ENCODE measurements at regions not wholly inside any gene's neighbourhood (a gene's known extent, or its start where the extent isn't known, plus 50 kb on each side); places are given as distances from the start of the nearest gene placed in this dataset.

GRCh38 chr1:232486454-232487207 lies 143.3 kb downstream of the SIPA1L2 start:
- no peak for DNase-seq
- intact Hi-C loops (cut with DNase I) = no loop called here

- DNase-seq = no peak
- intact Hi-C loops (cut with DNase I) = no loop called here
Observed at GRCh38 chr1:232486006-232486405, 143.9 kb downstream of the SIPA1L2 start.

- intact Hi-C loops (cut with DNase I) = no loop called here
- no peak for DNase-seq
Observed at GRCh38 chr1:232484856-232485255, 145.1 kb downstream of the SIPA1L2 start.

DNA sequence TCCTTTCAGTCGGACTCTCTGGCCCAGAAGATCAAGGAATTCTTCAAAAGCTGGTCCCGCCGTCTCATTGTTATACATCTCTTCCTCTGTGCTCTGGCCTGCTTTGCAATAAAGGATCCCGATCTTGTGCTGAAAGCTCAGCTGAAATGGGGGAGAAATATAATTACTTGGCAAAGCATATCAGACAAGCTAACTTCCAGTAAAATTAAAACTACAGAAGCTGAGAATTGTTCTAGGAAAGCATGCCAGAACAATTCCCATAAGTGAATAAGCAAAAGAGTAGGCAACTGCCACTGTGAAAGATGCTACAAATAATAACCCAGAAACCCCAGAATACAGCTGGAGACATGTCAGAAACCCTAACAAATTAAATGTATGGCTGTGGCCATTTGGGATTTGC lies 146.1 kb downstream of the SIPA1L2 start:
- intact Hi-C loops (cut with DNase I) = no loop called here
- DNase-seq = no peak

DNA sequence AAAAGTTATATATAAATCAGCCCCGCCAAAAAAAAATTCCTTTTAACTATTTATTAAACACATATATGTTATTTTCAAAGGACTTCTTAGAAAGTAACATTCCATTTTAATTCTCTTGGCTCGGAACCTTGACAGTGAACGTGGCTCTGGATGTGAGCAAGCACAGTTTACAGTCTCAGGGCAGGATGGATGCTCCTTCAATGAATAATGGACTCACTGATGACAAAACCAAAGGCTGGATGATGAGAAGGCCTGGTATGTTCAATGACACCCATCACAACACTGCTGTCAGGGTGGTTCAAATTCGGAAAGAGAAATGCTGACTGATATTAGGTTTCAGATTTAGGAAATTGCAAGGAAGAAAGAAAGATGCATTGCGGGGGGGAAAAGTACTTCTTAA lies 148.8 kb downstream of the SIPA1L2 start:
- intact Hi-C loops (cut with DNase I) = no loop called here
- DNase-seq = no peak

GRCh38 chr1:232477728-232478127 lies 152.2 kb downstream of the SIPA1L2 start:
- DNase-seq = no peak
- intact Hi-C loops (cut with DNase I) = loop anchor here (1.0 kb wide), 1 partner anchor 43 kb away; no protein-coding TSS in a partner anchor

DNA sequence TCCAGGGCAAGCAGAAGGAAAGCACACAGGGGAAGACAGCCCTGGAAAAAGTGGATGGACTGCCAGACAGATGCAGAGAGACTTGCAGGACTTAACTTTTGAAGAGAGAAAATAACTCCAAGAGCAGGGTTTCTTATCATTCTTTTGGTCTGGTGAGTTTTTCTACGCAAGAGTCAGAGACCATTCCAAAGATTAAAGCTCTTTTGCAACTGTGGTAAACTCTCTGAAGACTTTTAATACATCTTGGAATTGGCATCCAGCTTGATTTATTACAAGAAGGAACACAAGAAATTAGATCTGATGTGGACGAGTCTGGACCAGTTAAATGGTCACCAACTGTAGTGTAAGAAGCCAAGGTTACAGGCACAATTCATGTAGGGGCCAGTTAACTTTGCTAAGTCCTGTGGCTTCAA lies 153.4 kb downstream of the SIPA1L2 start:
- no peak for DNase-seq
- intact Hi-C loops (cut with DNase I) = no loop called here

GRCh38 chr1:232474826-232475225 lies 155.1 kb downstream of the SIPA1L2 start:
- intact Hi-C loops (cut with DNase I) = no loop called here
- no peak for DNase-seq

- intact Hi-C loops (cut with DNase I) = no loop called here
- DNase-seq = no peak
Observed at GRCh38 chr1:232473900-232474299, 156.0 kb downstream of the SIPA1L2 start.

DNA sequence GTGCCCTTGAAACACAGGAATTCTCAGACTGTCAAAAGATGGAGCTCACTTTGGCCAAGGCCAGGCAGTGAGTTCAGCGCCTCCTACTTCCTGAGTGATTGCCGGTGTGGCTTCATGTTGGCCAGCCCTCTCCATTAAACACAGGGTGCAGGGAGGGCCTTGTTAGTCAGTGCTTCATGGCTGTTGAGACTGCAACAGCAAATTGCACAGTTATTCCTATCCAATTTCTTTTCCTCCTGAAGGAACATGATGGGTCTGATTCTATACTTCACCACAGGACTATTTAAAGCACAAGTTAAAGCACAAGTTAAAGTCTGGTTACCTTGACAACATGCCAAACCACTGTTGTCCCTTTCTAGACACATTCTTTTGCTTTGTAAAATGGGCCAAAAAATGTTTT lies 156.6 kb downstream of the SIPA1L2 start:
- no peak for DNase-seq
- intact Hi-C loops (cut with DNase I) = no loop called here

DNA sequence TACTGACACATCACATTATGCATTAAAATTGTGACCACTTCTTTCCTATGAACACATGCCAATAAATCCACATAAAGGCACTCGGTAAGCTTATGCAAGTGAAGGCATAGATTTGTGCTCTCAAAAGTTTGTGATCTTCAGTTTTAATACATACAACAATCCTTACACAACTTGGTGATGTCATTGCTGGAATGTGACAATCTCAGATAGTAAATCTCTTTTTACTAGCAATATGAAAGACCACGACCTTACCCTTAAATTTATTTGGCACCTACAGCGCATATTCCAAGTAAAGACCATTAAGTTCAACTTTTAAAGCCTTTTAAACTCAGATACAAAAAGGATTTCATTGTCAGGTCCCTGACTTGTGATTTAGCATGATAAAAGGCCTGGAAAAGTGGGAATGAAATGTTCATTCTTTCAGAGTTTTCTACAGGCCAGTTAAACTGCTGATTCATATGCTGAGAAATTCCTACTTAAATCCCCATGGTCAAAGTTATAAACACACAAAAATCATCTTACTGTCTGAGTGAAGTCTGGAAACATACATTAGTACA lies 157.4 kb downstream of the SIPA1L2 start:
- intact Hi-C loops (cut with DNase I) = no loop called here
- no peak for DNase-seq

DNA sequence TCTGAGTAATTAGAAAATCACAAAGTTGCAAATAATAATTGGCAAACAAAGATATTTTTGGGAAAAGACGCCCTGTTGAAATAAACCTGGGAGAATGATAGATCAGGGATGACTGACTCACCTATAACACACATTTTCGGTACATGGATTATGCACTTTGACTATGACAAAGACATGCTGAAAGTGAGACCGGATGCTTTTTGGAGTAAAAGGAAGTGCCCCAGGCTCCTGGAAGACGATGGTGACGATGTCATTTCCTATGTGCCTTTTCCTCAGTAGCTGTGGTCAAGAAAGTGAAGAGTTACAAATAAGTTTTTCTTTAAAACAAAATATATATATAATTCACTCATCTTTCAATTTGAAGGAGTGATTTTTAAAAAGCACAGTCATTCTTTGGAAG lies 158.7 kb downstream of the SIPA1L2 start:
- no peak for DNase-seq
- intact Hi-C loops (cut with DNase I) = no loop called here

- no peak for DNase-seq
- intact Hi-C loops (cut with DNase I) = no loop called here
Observed at GRCh38 chr1:232470711-232471110, 159.2 kb downstream of the SIPA1L2 start.

- no peak for DNase-seq
- intact Hi-C loops (cut with DNase I) = no loop called here
Observed at GRCh38 chr1:232468249-232468648, 161.7 kb downstream of the SIPA1L2 start.

DNA sequence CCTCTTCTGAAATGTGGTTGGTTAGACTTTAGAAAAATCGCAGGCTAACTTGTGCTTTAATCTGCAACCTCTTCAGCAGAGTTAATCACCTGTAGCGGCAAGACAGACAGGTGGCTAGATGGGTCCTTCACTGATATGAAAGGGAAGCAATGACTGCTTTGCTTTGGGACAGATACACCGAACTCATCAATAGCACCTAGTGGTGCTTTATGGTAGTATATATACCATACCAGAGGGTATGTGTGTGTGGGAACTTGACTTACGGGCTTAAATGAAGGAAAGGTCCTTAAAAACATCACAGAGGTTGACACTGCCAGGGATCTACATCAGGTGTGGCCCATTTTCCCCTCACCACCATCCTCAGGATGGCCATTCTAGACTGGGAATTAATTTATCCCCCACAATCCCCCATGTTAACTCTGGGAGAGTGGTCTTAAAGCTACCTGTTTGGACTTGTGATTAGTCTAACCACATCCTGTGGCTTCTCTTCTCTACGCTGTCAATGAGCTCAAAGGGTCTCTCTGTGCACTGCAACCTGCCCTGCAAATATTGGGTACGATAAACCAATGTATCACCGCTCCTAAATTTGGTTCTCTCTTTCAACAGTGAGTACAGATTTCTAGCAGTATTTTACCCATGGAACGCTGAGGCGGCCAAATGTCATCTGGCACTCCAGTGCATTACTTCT lies 162.7 kb downstream of the SIPA1L2 start:
- intact Hi-C loops (cut with DNase I) = no loop called here
- DNase-seq = no peak

- intact Hi-C loops (cut with DNase I) = no loop called here
- DNase-seq = no peak
Observed at GRCh38 chr1:232464325-232464724, 165.6 kb downstream of the SIPA1L2 start.

DNA sequence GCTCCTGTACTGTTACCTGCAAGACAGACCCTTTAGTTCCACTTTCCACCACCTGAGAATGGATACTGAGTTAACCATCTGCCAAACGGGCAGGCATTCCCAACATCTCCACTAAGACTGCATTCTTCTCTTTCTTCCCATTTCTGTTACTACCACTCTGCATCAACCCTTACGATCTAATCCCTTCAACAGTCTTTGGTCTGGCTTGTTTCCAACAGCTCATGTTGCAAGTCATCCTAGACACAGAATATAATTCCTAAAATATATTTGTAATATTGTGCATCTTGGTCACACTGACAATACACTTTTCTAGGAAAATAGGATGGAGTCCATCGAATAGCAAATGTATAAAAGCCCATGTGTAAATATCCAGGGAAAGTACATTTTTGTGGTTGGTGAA lies 166.7 kb downstream of the SIPA1L2 start:
- no peak for DNase-seq
- intact Hi-C loops (cut with DNase I) = no loop called here

GRCh38 chr1:232462213-232462612 lies 167.7 kb downstream of the SIPA1L2 start:
- DNase-seq = no peak
- intact Hi-C loops (cut with DNase I) = no loop called here

GRCh38 chr1:232459826-232460225 lies 170.1 kb downstream of the SIPA1L2 start:
- no peak for DNase-seq
- intact Hi-C loops (cut with DNase I) = no loop called here

DNA sequence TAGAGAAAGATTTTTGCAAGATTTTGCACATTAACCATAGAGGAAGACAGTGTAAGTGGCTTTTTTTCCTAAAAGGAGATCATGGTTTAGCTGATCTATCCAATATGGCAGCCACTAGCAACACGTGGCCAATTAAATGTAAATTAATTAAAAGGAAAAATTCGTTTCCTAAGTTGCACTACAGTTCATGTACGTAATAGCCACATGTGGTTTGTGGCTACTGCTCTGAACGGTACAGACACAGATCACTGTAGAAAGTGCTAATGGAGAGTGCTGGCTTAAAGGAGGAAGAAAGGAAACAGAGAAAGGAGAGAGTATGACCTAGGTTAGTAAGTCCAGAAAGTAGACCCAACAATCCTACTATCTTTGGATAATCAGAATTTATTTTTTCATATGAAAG lies 170.8 kb downstream of the SIPA1L2 start:
- intact Hi-C loops (cut with DNase I) = no loop called here
- no peak for DNase-seq

DNA sequence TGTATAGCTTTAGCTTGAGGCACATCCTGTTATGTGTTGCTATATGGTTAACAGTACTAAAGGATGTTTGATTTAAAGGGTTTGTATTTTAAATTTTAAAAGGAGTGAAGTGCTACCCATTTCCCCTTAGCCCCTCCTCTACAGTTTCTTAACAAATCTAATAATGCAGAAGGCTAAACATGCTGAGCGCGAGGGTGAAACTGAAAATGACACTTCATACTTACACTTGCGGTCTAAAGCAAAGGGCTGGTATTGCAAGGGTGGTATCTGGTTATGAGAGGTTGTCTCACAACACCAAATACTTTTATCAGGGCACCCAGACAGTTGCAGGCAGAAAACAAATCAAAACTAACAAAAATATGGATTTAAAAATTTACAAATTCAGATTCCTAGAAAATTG lies 172.3 kb downstream of the SIPA1L2 start:
- no peak for DNase-seq
- intact Hi-C loops (cut with DNase I) = no loop called here

GRCh38 chr1:232456714-232457113 lies 173.2 kb downstream of the SIPA1L2 start:
- intact Hi-C loops (cut with DNase I) = no loop called here
- DNase-seq = no peak
